ENCODE measurements at regions not wholly inside any gene's neighbourhood (a gene's known extent, or its start where the extent isn't known, plus 50 kb on each side); places are given as distances from the start of the nearest gene placed in this dataset.

DNA sequence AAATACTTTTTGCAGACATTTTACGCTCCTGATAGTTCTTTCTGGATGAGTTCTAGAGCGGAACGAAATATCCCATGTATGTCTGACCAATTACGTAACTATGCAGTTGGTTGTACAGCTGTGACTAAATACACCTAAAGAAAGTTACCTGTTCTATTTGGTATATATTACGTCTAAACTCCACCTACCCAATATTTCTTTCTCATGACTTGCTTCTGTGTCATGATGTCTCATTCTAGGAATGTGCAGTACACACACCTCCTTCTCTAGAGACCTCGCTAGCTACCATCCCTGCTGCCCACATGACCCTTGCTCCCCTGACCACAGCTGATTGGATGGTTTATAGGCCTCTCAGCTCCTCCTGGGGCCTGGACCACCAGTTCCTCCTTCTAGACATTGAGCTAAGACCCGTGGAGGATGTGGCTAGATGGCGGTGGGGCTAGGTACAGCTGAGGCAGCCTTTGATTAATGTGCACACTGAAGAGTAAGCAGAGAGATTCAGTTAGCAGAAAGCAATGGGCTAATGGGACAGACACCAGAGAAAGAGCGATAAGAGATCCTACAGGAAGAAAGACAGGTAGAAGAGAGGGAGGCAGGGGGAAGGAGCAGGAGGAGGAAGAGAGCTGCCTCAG is 422.1 kb downstream of the COG6 start:
- no peak overlapping the region for H3K4me3 ChIP-seq (ENCODE audit: low read length)
- TF ChIP-seq, protein P1, sequence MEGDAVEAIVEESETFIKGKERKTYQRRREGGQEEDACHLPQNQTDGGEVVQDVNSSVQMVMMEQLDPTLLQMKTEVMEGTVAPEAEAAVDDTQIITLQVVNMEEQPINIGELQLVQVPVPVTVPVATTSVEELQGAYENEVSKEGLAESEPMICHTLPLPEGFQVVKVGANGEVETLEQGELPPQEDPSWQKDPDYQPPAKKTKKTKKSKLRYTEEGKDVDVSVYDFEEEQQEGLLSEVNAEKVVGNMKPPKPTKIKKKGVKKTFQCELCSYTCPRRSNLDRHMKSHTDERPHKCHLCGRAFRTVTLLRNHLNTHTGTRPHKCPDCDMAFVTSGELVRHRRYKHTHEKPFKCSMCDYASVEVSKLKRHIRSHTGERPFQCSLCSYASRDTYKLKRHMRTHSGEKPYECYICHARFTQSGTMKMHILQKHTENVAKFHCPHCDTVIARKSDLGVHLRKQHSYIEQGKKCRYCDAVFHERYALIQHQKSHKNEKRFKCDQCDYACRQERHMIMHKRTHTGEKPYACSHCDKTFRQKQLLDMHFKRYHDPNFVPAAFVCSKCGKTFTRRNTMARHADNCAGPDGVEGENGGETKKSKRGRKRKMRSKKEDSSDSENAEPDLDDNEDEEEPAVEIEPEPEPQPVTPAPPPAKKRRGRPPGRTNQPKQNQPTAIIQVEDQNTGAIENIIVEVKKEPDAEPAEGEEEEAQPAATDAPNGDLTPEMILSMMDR (conservative IDR thresholded peaks at IDR 0.05; ENCODE audit: low read length), result no peak
- no peak for DNase-seq (ENCODE audit: low read depth)

- DNase-seq (ENCODE audit: low read depth), result no peak
- TF ChIP-seq, protein P1 (conservative IDR thresholded peaks at IDR 0.05; ENCODE audit: low read length), result no peak
- H3K4me3 ChIP-seq (ENCODE audit: low read length), result no peak overlapping the region
These were observed 424.3 kb downstream of the COG6 start for GRCh38 chr13:40079721-40080120.

DNA sequence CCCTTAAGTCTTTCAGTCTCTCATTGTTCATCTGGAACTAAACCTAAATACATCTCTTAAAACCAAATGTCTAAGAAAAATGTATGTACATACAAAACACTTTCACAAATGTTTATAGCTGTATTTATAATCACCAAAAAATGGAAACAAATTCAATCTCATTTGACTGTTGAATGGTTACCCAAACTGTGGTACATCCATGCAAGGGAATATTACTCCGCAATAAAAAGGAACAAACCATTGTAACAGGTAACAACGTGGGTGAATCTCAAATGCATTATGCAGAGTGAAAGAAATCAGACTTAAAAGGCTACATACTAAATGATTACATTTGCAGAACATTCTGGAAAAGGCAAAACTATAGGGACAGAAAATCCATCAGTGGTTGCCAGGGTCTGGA is 425.2 kb downstream of the COG6 start:
- H3K4me3 ChIP-seq (ENCODE audit: low read length), result no peak overlapping the region
- TF ChIP-seq, protein P1 (conservative IDR thresholded peaks at IDR 0.05; ENCODE audit: low read length), result no peak
- no peak for DNase-seq (ENCODE audit: low read depth)

- no peak for DNase-seq (ENCODE audit: low read depth)
- TF ChIP-seq, protein P1 (conservative IDR thresholded peaks at IDR 0.05; ENCODE audit: low read length), result no peak
- no peak overlapping the region for H3K4me3 ChIP-seq (ENCODE audit: low read length)
These were observed 427.2 kb downstream of the COG6 start for GRCh38 chr13:40082639-40083038.

- no peak for DNase-seq (ENCODE audit: low read depth)
- TF ChIP-seq, protein P1 (conservative IDR thresholded peaks at IDR 0.05; ENCODE audit: low read length), result no peak
- no peak overlapping the region for H3K4me3 ChIP-seq (ENCODE audit: low read length)
These were observed 428.4 kb downstream of the COG6 start for GRCh38 chr13:40083841-40084240.

DNA sequence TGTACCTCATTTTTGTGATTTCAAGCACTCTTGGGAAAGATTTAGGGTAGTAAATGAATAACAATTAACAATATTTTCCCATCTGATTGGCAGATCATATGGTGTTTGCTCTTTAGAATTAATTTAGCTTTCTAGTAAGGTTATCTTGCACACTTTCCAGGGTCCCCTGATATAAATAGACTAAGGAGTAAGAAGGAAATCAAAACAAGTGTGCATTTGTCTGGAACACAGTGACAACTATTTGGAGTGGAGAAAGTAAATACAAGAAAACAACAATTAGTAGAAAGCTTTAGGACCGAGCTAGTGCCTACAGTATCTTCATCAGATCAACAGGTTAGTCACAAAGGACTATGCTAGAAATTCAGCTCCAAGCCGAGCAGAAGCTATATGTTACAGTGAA is 429.5 kb downstream of the COG6 start:
- DNase-seq (ENCODE audit: low read depth), result no peak
- no peak overlapping the region for H3K4me3 ChIP-seq (ENCODE audit: low read length)
- TF ChIP-seq, protein P1 (conservative IDR thresholded peaks at IDR 0.05; ENCODE audit: low read length), result no peak

GRCh38 chr13:40087091-40088002 is 431.9 kb downstream of the COG6 start:
- no peak for DNase-seq (ENCODE audit: low read depth)
- H3K4me3 ChIP-seq (ENCODE audit: low read length), result no peak overlapping the region
- TF ChIP-seq, protein P1 (conservative IDR thresholded peaks at IDR 0.05; ENCODE audit: low read length), result no peak

Data from AG10803 (cell line).